CD4-positive, alpha-beta T cell (primary cell): ENCODE measurements at regions not wholly inside any gene's neighbourhood (a gene's known extent, or its start where the extent isn't known, plus 50 kb on each side); places are given as distances from the start of the nearest gene placed in this dataset.

Experiments used
- ATAC-seq: fragments of 200-7000 bp; cut with Tn5 transposase; one replicate; pipeline ENCODE4 v1.10.0; 2022; ENCODE audit warnings: mild to moderate bottlenecking; ENCODE audit not compliant: poor library complexity
- CTCF ChIA-PET: fragments of 350-600 bp; sonication (Branson Sonifier 250); formaldehyde crosslinking; loops from one replicate; lab custom pipeline; 2021; ENCODE audit warnings: antibody characterized with exemption, inconsistent platforms; lab: Charles Lee
- POLR2A ChIA-PET: fragments of 350-600 bp; sonication (Branson Sonifier 250); formaldehyde crosslinking; loops from one replicate; lab custom pipeline; 2021; ENCODE audit warnings: antibody characterized with exemption, inconsistent platforms; lab: Charles Lee
- DNase-seq, 14 experiments: peaks; one replicate each; pipeline ENCODE4 v3.0.0-alpha.2; 2013 to 2020; ENCODE audit warnings: mixed read lengths in 2 of 14
- H3K27ac ChIP-seq, 2 donors: one replicate each; pipeline versions ENCODE4 v1.5.1 to v1.7.0; 2013; ENCODE audit warnings: low read length in 2 of 2, low read depth in 1 of 2, mild to moderate bottlenecking in 1 of 2
- H3K27me3 ChIP-seq, 2 experiments: 1 replicate in 1 of 2; 2 replicates in 1 of 2; pipeline versions ENCODE4 v1.6.1 to v1.7.0; 2013; ENCODE audit warnings: low read length in 2 of 2, control low read depth in 1 of 2, mild to moderate bottlenecking in 1 of 2, moderate library complexity in 1 of 2; ENCODE audit not compliant: insufficient read depth in 2 of 2, control insufficient read depth in 1 of 2
- H3K36me3 ChIP-seq: one replicate; pipeline ENCODE4 v1.6.1; 2013; ENCODE audit warnings: low read length, control low read depth; ENCODE audit not compliant: insufficient read depth
- H3K4me1 ChIP-seq: one replicate; pipeline ENCODE4 v1.6.1; 2013; ENCODE audit warnings: low read length, control low read depth; ENCODE audit not compliant: insufficient read depth
- H3K4me3 ChIP-seq: one replicate; pipeline ENCODE4 v1.5.1; 2013; ENCODE audit warnings: mild to moderate bottlenecking, low read length, moderate library complexity
- H3K9me3 ChIP-seq, 2 experiments: 1 replicate in 1 of 2; 2 replicates in 1 of 2; pipeline versions ENCODE4 v1.6.1 to v1.7.0; 2013; ENCODE audit warnings: low read length in 2 of 2, mild to moderate bottlenecking in 2 of 2, control low read depth in 1 of 2, moderate library complexity in 1 of 2; ENCODE audit not compliant: control insufficient read depth in 1 of 2, insufficient read depth in 1 of 2
- H3K27ac Mint-ChIP-seq: one replicate; pipeline ENCODE4 v1.8.0; 2020; ENCODE audit warnings: mixed read lengths
- H3K27me3 Mint-ChIP-seq: one replicate; pipeline ENCODE4 v1.8.0; 2021; ENCODE audit warnings: mixed read lengths
- H3K36me3 Mint-ChIP-seq: one replicate; pipeline ENCODE4 v1.8.0; 2021; ENCODE audit warnings: low read depth, mixed read lengths
- H3K4me1 Mint-ChIP-seq: one replicate; pipeline ENCODE4 v1.8.0; 2021; ENCODE audit warnings: low read depth, mixed read lengths
- H3K4me3 Mint-ChIP-seq: one replicate; pipeline ENCODE4 v1.8.0; 2020; ENCODE audit warnings: mild to moderate bottlenecking, mixed read lengths
- H3K9me3 Mint-ChIP-seq: one replicate; pipeline ENCODE4 v1.8.0; 2020; ENCODE audit warnings: mixed read lengths
- CTCF ChIP-seq: fragments of 200-600 bp; IDR thresholded peaks from one replicate; pipeline ENCODE4 v1.8.0; 2022; ENCODE audit warnings: antibody characterized with exemption, mild to moderate bottlenecking
- intact Hi-C, 2 experiments: fragments of 100-400 bp; cut with DNase I in 1 of 2; cut with micrococcal nuclease in 1 of 2; formaldehyde crosslinking; loops; one replicate each; pipeline versions ENCODE4 v1.15.1 to v1.9.0; 2023 to 2025; cut with DNase I, micrococcal nuclease

- ChIA-PET POLR2A (no interaction called here), CTCF (no interaction called here)
- H3K36me3 ChIP-seq, result no peaks in the 10 kb centered on the region
- no peaks in the 10 kb centered on the region for H3K9me3 Mint-ChIP-seq
- peaks cover 0 to 6% of the 10 kb centered on the region in 2 experiments for H3K9me3 ChIP-seq
- no peak overlapping the region for H3K27ac ChIP-seq
- no peak for TF ChIP-seq CTCF
- no peaks in the 10 kb centered on the region for H3K4me1 Mint-ChIP-seq
- H3K27me3 Mint-ChIP-seq, result peaks cover 46% of the 10 kb centered on the region
- no peak overlapping the region for H3K4me3 ChIP-seq
- DNase-seq (no peak), ATAC-seq (no peak)
- H3K27me3 ChIP-seq, result peaks cover 6 to 17% of the 10 kb centered on the region in 2 experiments
- no peaks in the 10 kb centered on the region for H3K36me3 Mint-ChIP-seq
- peaks cover 3% of the 10 kb centered on the region for H3K4me1 ChIP-seq
- no peak overlapping the region for H3K4me3 Mint-ChIP-seq
- no peak overlapping the region for H3K27ac Mint-ChIP-seq
- intact Hi-C loops, result no loop called here
These were observed 148.6 kb upstream of the WNT4 start for GRCh38 chr1:22291494-22291893.

GRCh38 chr1:22292011-22292788 is 149.3 kb upstream of the WNT4 start:
- no peak overlapping the region for H3K27ac Mint-ChIP-seq
- peaks cover 3% of the 10 kb centered on the region for H3K4me1 ChIP-seq
- DNase-seq (no peak), ATAC-seq (no peak)
- H3K27ac ChIP-seq, result no peak overlapping the region
- ChIA-PET CTCF (no interaction called here), POLR2A (no interaction called here)
- no peaks in the 10 kb centered on the region for H3K9me3 Mint-ChIP-seq
- H3K27me3 ChIP-seq, result peaks cover 13 to 24% of the 10 kb centered on the region in 2 experiments
- TF ChIP-seq CTCF, result no peak
- intact Hi-C loops, result no loop called here
- H3K36me3 ChIP-seq, result no peaks in the 10 kb centered on the region
- H3K4me3 Mint-ChIP-seq, result no peak overlapping the region
- H3K4me1 Mint-ChIP-seq, result no peaks in the 10 kb centered on the region
- H3K27me3 Mint-ChIP-seq, result peaks cover 49% of the 10 kb centered on the region
- H3K36me3 Mint-ChIP-seq, result no peaks in the 10 kb centered on the region
- peaks cover 0 to 7% of the 10 kb centered on the region in 2 experiments for H3K9me3 ChIP-seq
- no peak overlapping the region for H3K4me3 ChIP-seq

- no peak for TF ChIP-seq CTCF
- ChIA-PET POLR2A (no interaction called here), CTCF (no interaction called here)
- H3K4me1 ChIP-seq, result peaks cover 3% of the 10 kb centered on the region
- no peak for DNase-seq
- Mint-ChIP-seq H3K4me1 (no peaks in the 10 kb centered on the region), H3K36me3 (no peaks in the 10 kb centered on the region), H3K27me3 (peaks cover 64% of the 10 kb centered on the region), H3K27ac (no peak overlapping the region), H3K4me3 (no peak overlapping the region), H3K9me3 (no peaks in the 10 kb centered on the region)
- intact Hi-C loops, result no loop called here
- peaks cover 19 to 55% of the 10 kb centered on the region in 2 experiments for H3K27me3 ChIP-seq
- no peak overlapping the region for H3K4me3 ChIP-seq
- H3K36me3 ChIP-seq, result no peaks in the 10 kb centered on the region
- no peak for ATAC-seq
- H3K9me3 ChIP-seq, result peaks cover 0 to 10% of the 10 kb centered on the region in 2 experiments
- no peak overlapping the region for H3K27ac ChIP-seq
These were observed 152.5 kb upstream of the WNT4 start for GRCh38 chr1:22295396-22295795.
